CD14-positive monocyte (primary cell): ENCODE measurements at regions not wholly inside any gene's neighbourhood (a gene's known extent, or its start where the extent isn't known, plus 50 kb on each side); places are given as distances from the start of the nearest gene placed in this dataset.

ENCODE experiments used
- DNase-seq, 3 donors: peaks; one replicate each; pipeline ENCODE4 v3.0.0-alpha.2; 2011 to 2022
- H2AFZ ChIP-seq: 2 replicates; pipeline ENCODE4 v1.6.0; 2012; ENCODE audit warnings: mild to moderate bottlenecking, low read depth, low read length, inconsistent platforms; ENCODE audit not compliant: insufficient read depth, poor library complexity, severe bottlenecking
- H3K27ac ChIP-seq, 2 donors: 1 replicate in 1 of 2; 2 replicates in 1 of 2; pipeline ENCODE4 v1.5.1; 2012 to 2013; ENCODE audit warnings: low read length in 2 of 2, control low read depth in 1 of 2, inconsistent platforms in 1 of 2, low read depth in 1 of 2, mild to moderate bottlenecking in 1 of 2
- H3K27me3 ChIP-seq, 2 donors: one replicate each; pipeline versions ENCODE4 v1.6.0 to v1.6.1; 2011 to 2013; ENCODE audit warnings: low read length in 2 of 2; ENCODE audit not compliant: control insufficient read depth in 2 of 2, insufficient read depth in 2 of 2
- H3K36me3 ChIP-seq, 2 donors: replicated peaks in 1 of 2; 1 replicate in 1 of 2; 2 replicates in 1 of 2; pipeline versions ENCODE4 v1.5.1 to v1.6.1; 2012 to 2013; ENCODE audit warnings: low read length in 2 of 2, control low read depth in 1 of 2, inconsistent platforms in 1 of 2, mild to moderate bottlenecking in 1 of 2; ENCODE audit not compliant: insufficient read depth in 2 of 2, control insufficient read depth in 1 of 2
- H3K4me1 ChIP-seq, 2 donors: 1 replicate in 1 of 2; 2 replicates in 1 of 2; pipeline versions ENCODE4 v1.5.1 to v1.6.1; 2012 to 2013; ENCODE audit warnings: low read length in 2 of 2, control low read depth in 1 of 2, inconsistent platforms in 1 of 2, mild to moderate bottlenecking in 1 of 2, moderate library complexity in 1 of 2; ENCODE audit not compliant: insufficient read depth in 2 of 2, control insufficient read depth in 1 of 2
- H3K4me2 ChIP-seq: replicated peaks from 2 replicates; pipeline ENCODE3; 2012; ENCODE audit warnings: low read length, moderate library complexity, mild to moderate bottlenecking; ENCODE audit not compliant: poor library complexity, severe bottlenecking; ENCODE audit errors: extremely low read depth
- H3K4me3 ChIP-seq, 3 experiments: fragments of 200-600 bp in 1 of 3; sonication (generic) in 1 of 3; replicated peaks in 1 of 3; 1 replicate in 2 of 3; 2 replicates in 1 of 3; pipeline ENCODE4 v1.5.1; 2011 to 2013; ENCODE audit warnings: low read length in 3 of 3, mild to moderate bottlenecking in 3 of 3, control low read depth in 2 of 3, low read depth in 2 of 3, inconsistent platforms in 1 of 3, moderate library complexity in 1 of 3
- H3K79me2 ChIP-seq: 2 replicates; pipeline ENCODE4 v1.6.0; 2012; ENCODE audit warnings: mild to moderate bottlenecking, control low read depth, inconsistent platforms, low read length, moderate library complexity; ENCODE audit not compliant: insufficient read depth
- H3K9ac ChIP-seq: 2 replicates; pipeline ENCODE4 v1.6.0; 2017; ENCODE audit warnings: low read length, mild to moderate bottlenecking; ENCODE audit not compliant: insufficient read depth, poor library complexity, severe bottlenecking
- H3K9me3 ChIP-seq, 2 donors: replicated peaks in 1 of 2; 1 replicate in 1 of 2; 2 replicates in 1 of 2; pipeline versions ENCODE4 v1.5.1 to v1.6.1; 2012 to 2013; ENCODE audit warnings: low read length in 2 of 2, control low read depth in 1 of 2; ENCODE audit not compliant: control insufficient read depth in 1 of 2, insufficient read depth in 1 of 2
- H4K20me1 ChIP-seq: 2 replicates; pipeline ENCODE4 v1.6.0; 2012; ENCODE audit warnings: mild to moderate bottlenecking, low read length, control low read depth, moderate library complexity; ENCODE audit not compliant: insufficient read depth
- H3K27ac Mint-ChIP-seq, 7 donors: one replicate each; pipeline ENCODE4 v1.8.0; 2020; ENCODE audit warnings: mild to moderate bottlenecking in 7 of 7, mixed read lengths in 7 of 7, moderate library complexity in 6 of 7, inconsistent platforms in 2 of 7
- H3K27me3 Mint-ChIP-seq, 3 donors: one replicate each; pipeline ENCODE4 v1.8.0; 2021 to 2022; ENCODE audit warnings: low read depth in 3 of 3, mild to moderate bottlenecking in 3 of 3, mixed read lengths in 3 of 3, moderate library complexity in 3 of 3, inconsistent platforms in 1 of 3
- H3K36me3 Mint-ChIP-seq, 2 donors: one replicate each; pipeline ENCODE4 v1.8.0; 2020; ENCODE audit warnings: mixed read lengths in 2 of 2, inconsistent platforms in 1 of 2, mild to moderate bottlenecking in 1 of 2
- H3K4me1 Mint-ChIP-seq: one replicate; pipeline ENCODE4 v1.8.0; 2020; ENCODE audit warnings: mild to moderate bottlenecking, mixed read lengths
- H3K4me3 Mint-ChIP-seq, 2 donors: one replicate each; pipeline ENCODE4 v1.8.0; 2020; ENCODE audit warnings: mild to moderate bottlenecking in 2 of 2, mixed read lengths in 2 of 2, moderate library complexity in 1 of 2
- H3K9me3 Mint-ChIP-seq, 7 donors: one replicate each; pipeline ENCODE4 v1.8.0; 2020 to 2022; ENCODE audit warnings: mixed read lengths in 7 of 7, mild to moderate bottlenecking in 6 of 7, moderate library complexity in 6 of 7, inconsistent platforms in 2 of 7
- CTCF ChIP-seq: fragments of 200-600 bp; IDR thresholded peaks from one replicate; pipeline ENCODE4 v1.8.0; 2022; ENCODE audit warnings: antibody characterized with exemption, mild to moderate bottlenecking
- WGBS: methylation state at CpG from one replicate; pipeline ENCODE4 v1.1.5; 2013; ENCODE audit warnings: missing lambda C conversion rate; ENCODE audit not compliant: insufficient coverage; 5-methylcytosine and 5-hydroxymethylcytosine counted together
- intact Hi-C, 2 donors: fragments of 100-400 bp; cut with micrococcal nuclease; formaldehyde crosslinking; loops; one replicate each; pipeline versions ENCODE4 v1.15.0 to v1.15.1; 2023

GRCh38 chr2:226673314-226673723 is 126.3 kb downstream of the IRS1 start:
- H3K4me3 Mint-ChIP-seq, result peak overlapping the region in 1 of 2 donors; percentile 9
- no peak for DNase-seq
- Histone ChIP-seq H3K9me3 (no peaks in the 10 kb centered on the region), H3K27me3 (peaks cover 0 to 2% of the 10 kb centered on the region in 2 donors), H4K20me1 (no peaks in the 10 kb centered on the region), H3K36me3 (no peaks in the 10 kb centered on the region), H3K4me3 (no peak overlapping the region), H3K27ac (no peak overlapping the region), H3K4me1 (no peaks in the 10 kb centered on the region), H3K4me2 (no peak overlapping the region), H3K79me2 (no peaks in the 10 kb centered on the region), H2AFZ (no peak overlapping the region), H3K9ac (no peak overlapping the region)
- H3K36me3 Mint-ChIP-seq, result no peaks in the 10 kb centered on the region
- H3K9me3 Mint-ChIP-seq, result peaks cover 0 to 3% (median 0%) of the 10 kb centered on the region in 7 donors
- peaks cover 5 to 20% (median 10%) of the 10 kb centered on the region in 3 donors for H3K27me3 Mint-ChIP-seq
- no peaks in the 10 kb centered on the region for H3K4me1 Mint-ChIP-seq
- WGBS, result 0% methylated on average over 2 of the region's 4 CpGs
- TF ChIP-seq CTCF, result no peak
- intact Hi-C loops, result no loop called here
- no peak overlapping the region for H3K27ac Mint-ChIP-seq

- Histone ChIP-seq H3K4me1 (no peaks in the 10 kb centered on the region), H3K9ac (no peak overlapping the region), H3K27me3 (peaks cover 0 to 2% of the 10 kb centered on the region in 2 donors), H3K4me3 (no peak overlapping the region), H3K4me2 (no peak overlapping the region), H4K20me1 (no peaks in the 10 kb centered on the region), H3K36me3 (no peaks in the 10 kb centered on the region), H3K27ac (no peak overlapping the region), H2AFZ (no peak overlapping the region), H3K79me2 (no peaks in the 10 kb centered on the region), H3K9me3 (no peaks in the 10 kb centered on the region)
- TF ChIP-seq CTCF, result no peak
- intact Hi-C loops, result no loop called here
- WGBS, result 63% methylated on average over 3 of the region's 4 CpGs
- Mint-ChIP-seq H3K4me3 (no peak overlapping the region), H3K27me3 (peaks cover 5 to 25% (median 9%) of the 10 kb centered on the region in 3 donors), H3K4me1 (no peaks in the 10 kb centered on the region), H3K27ac (no peak overlapping the region), H3K36me3 (no peaks in the 10 kb centered on the region), H3K9me3 (peaks cover 0 to 3% (median 0%) of the 10 kb centered on the region in 7 donors)
- no peak for DNase-seq
These were observed 128.4 kb downstream of the IRS1 start for GRCh38 chr2:226671141-226671676.
